PC-9 (cell line): ENCODE measurements at regions not wholly inside any gene's neighbourhood (a gene's known extent, or its start where the extent isn't known, plus 50 kb on each side); places are given as distances from the start of the nearest gene placed in this dataset.

ENCODE experiments used
- CTCF ChIP-seq: fragments of 200-600 bp; sonication (generic); conservative IDR thresholded peaks from 2 replicates; pipeline ENCODE4 v1.6.1; 2017; ENCODE audit warnings: mixed run types, antibody characterized with exemption, mild to moderate bottlenecking, moderate library complexity
- EZH2 ChIP-seq: fragments of 200-600 bp; sonication (generic); IDR thresholded peaks from 2 replicates; pipeline ENCODE4 v1.8.0; 2017; ENCODE audit warnings: antibody characterized with exemption, low read depth

GRCh38 chr18:78679031-78679430, 300.6 kb upstream of the SALL3 start:
- TF ChIP-seq EZH2: no peak
- no peak for TF ChIP-seq CTCF
